Stomach (tissue), 4 donors: ENCODE measurements at regions not wholly inside any gene's neighbourhood (a gene's known extent, or its start where the extent isn't known, plus 50 kb on each side); places are given as distances from the start of the nearest gene placed in this dataset.

Experiments used
- POLR2A ChIP-seq, 4 donors: fragments of 450-650 bp; IDR thresholded peaks; one replicate each; pipeline ENCODE4 v1.6.1; 2016; ENCODE audit warnings: antibody characterized with exemption in 4 of 4, control low read depth in 2 of 4, mild to moderate bottlenecking in 1 of 4, moderate library complexity in 1 of 4
- POLR2AphosphoS5 ChIP-seq, 3 donors: sonication (generic); formaldehyde crosslinking; IDR thresholded peaks; one replicate each; pipeline ENCODE4 v1.6.1; 2016; ENCODE audit warnings: antibody characterized with exemption in 3 of 3
- TF ChIP-seq, protein P1 (sequence below), 7 experiments: fragments of 450-650 bp in 4 of 7; fragments of 200-600 bp in 3 of 7; sonication (generic) in 3 of 7; IDR thresholded peaks; one replicate each; pipeline ENCODE4 v1.5.1; 2016 to 2019; ENCODE audit warnings: antibody characterized with exemption in 7 of 7, control low read depth in 2 of 7, mild to moderate bottlenecking in 1 of 7

DNA sequence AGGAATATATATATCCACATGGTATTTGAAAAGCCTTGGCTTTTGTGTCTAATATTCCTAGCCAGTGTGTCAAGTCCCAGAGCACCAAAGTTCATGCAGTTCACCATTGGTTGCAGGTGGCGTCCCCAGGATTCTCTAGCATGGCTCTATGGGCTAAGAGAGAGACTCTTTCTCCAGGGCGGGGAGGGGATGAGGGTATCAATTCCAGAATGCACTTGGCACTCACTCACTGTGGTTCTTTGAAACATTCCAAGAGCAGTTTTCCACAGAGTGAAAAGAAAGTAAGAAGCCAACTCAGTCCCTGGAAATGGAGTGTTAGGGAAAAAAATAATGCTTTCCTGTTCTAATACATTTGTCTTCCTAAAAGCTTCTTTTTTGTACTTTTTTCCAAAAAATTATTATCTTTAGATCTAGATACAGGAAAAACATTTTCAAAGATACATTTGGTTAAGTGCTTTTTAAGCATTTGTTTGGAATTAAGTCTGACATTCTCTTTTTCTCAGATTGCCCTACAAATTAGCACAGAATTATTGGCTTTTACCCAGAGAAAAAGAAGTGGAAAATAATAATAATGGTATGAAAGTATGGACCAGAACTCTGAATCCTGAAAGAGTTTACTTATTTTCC lies 239.9 kb downstream of the PAX3 start:
- TF ChIP-seq, protein P1, sequence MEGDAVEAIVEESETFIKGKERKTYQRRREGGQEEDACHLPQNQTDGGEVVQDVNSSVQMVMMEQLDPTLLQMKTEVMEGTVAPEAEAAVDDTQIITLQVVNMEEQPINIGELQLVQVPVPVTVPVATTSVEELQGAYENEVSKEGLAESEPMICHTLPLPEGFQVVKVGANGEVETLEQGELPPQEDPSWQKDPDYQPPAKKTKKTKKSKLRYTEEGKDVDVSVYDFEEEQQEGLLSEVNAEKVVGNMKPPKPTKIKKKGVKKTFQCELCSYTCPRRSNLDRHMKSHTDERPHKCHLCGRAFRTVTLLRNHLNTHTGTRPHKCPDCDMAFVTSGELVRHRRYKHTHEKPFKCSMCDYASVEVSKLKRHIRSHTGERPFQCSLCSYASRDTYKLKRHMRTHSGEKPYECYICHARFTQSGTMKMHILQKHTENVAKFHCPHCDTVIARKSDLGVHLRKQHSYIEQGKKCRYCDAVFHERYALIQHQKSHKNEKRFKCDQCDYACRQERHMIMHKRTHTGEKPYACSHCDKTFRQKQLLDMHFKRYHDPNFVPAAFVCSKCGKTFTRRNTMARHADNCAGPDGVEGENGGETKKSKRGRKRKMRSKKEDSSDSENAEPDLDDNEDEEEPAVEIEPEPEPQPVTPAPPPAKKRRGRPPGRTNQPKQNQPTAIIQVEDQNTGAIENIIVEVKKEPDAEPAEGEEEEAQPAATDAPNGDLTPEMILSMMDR (IDR thresholded peaks at IDR 0.05), result no peak
- TF ChIP-seq POLR2A (IDR thresholded peaks at IDR 0.05), result no peak
- TF ChIP-seq POLR2AphosphoS5 (IDR thresholded peaks at IDR 0.05), result no peak
